Psoas muscle (tissue), 7 donors: ENCODE measurements at regions not wholly inside any gene's neighbourhood (a gene's known extent, or its start where the extent isn't known, plus 50 kb on each side); places are given as distances from the start of the nearest gene placed in this dataset.

Source experiments
- ATAC-seq, 4 donors: fragments of 200-7000 bp; cut with Tn5 transposase; one replicate each; pipeline ENCODE4 v1.9.1; 2020; ENCODE audit warnings: moderate library complexity in 3 of 4, mild to moderate bottlenecking in 2 of 4
- DNase-seq, 2 donors: peaks; one replicate each; pipeline ENCODE4 v3.0.0-alpha.2; 2020
- H3K27ac ChIP-seq: fragments of 200-600 bp; one replicate; pipeline ENCODE4 v1.8.0; 2022
- H3K27me3 ChIP-seq, 3 donors: fragments of 200-600 bp in 1 of 3; one replicate each; pipeline versions ENCODE4 v1.6.1 to v1.8.0; 2013 to 2022; ENCODE audit warnings: low read length in 2 of 3, mild to moderate bottlenecking in 2 of 3, moderate library complexity in 1 of 3; ENCODE audit not compliant: insufficient read depth in 3 of 3
- H3K36me3 ChIP-seq, 2 donors: fragments of 200-600 bp in 1 of 2; one replicate each; pipeline versions ENCODE4 v1.6.1 to v1.8.0; 2013 to 2022; ENCODE audit warnings: low read depth in 1 of 2, mild to moderate bottlenecking in 1 of 2, moderate library complexity in 1 of 2; ENCODE audit not compliant: insufficient read depth in 1 of 2
- H3K4me1 ChIP-seq: fragments of 200-600 bp; one replicate; pipeline ENCODE4 v1.8.0; 2022
- H3K4me3 ChIP-seq: fragments of 200-600 bp; one replicate; pipeline ENCODE4 v1.8.0; 2022; ENCODE audit warnings: mild to moderate bottlenecking
- H3K9me3 ChIP-seq: fragments of 200-600 bp; one replicate; pipeline ENCODE4 v1.8.0; 2022
- whole genome bisulfite sequencing, 3 donors: extraction: QIAGEN DNeasy Blood & Tissue Kit; methylation state at CpG; one replicate each; pipeline versions ENCODE4 v1.1.6 to v1.1.7; 2013; 5-methylcytosine and 5-hydroxymethylcytosine counted together
- intact Hi-C, 2 donors: fragments of 100-400 bp; cut with DNase I; formaldehyde crosslinking; loops; one replicate each; pipeline versions ENCODE4 v1.11.0 to v1.14.2; 2022
- TF ChIP-seq, protein P1 (sequence below): fragments of 200-600 bp; IDR thresholded peaks from one replicate; pipeline ENCODE4 v1.8.0; 2022; ENCODE audit warnings: antibody characterized with exemption
- donor health status: healthy with polysubstance abuse.
- donor health status: DM: no; HTN: no; CAD: no; lungs with moderate emphysema.
- donor health status: Bipolar disorder and iron deficiency.
- donor health status: healthy.
- donor health status: DM: yes; HTN: yes; CAD: no.
- donor health status: DM: no; HTN: no; CAD: no.
- donor health status: DM: yes; HTN: yes; CAD: no.

- 48 to 50% (median 49%) methylated on average over 7 of the region's 7 CpGs for WGBS, 3 donors
- Histone ChIP-seq H3K27ac (no peak overlapping the region), H3K9me3 (no peaks in the 10 kb centered on the region), H3K4me1 (no peaks in the 10 kb centered on the region), H3K4me3 (no peak overlapping the region), H3K27me3 (peaks cover 0 to 3% (median 2%) of the 10 kb centered on the region in 3 donors), H3K36me3 (no peaks in the 10 kb centered on the region)
- intact Hi-C loops: no loop called here
- TF ChIP-seq, protein P1, sequence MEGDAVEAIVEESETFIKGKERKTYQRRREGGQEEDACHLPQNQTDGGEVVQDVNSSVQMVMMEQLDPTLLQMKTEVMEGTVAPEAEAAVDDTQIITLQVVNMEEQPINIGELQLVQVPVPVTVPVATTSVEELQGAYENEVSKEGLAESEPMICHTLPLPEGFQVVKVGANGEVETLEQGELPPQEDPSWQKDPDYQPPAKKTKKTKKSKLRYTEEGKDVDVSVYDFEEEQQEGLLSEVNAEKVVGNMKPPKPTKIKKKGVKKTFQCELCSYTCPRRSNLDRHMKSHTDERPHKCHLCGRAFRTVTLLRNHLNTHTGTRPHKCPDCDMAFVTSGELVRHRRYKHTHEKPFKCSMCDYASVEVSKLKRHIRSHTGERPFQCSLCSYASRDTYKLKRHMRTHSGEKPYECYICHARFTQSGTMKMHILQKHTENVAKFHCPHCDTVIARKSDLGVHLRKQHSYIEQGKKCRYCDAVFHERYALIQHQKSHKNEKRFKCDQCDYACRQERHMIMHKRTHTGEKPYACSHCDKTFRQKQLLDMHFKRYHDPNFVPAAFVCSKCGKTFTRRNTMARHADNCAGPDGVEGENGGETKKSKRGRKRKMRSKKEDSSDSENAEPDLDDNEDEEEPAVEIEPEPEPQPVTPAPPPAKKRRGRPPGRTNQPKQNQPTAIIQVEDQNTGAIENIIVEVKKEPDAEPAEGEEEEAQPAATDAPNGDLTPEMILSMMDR: no peak
- DNase-seq (no peak), ATAC-seq (no peak)
Measured at GRCh38 chr13:106373304-106373988, 162.0 kb downstream of the EFNB2 start.

GRCh38 chr13:106372199-106373155 is 163.0 kb downstream of the EFNB2 start:
- TF ChIP-seq, protein P1: no peak
- intact Hi-C loops: no loop called here
- 50 to 62% (median 57%) methylated on average over 7 of the region's 7 CpGs for WGBS, 3 donors
- DNase-seq (no peak), ATAC-seq (no peak)
- Histone ChIP-seq H3K4me3 (no peak overlapping the region), H3K27ac (no peak overlapping the region), H3K36me3 (no peaks in the 10 kb centered on the region), H3K9me3 (no peaks in the 10 kb centered on the region), H3K27me3 (peaks cover 0 to 3% (median 0%) of the 10 kb centered on the region in 3 donors), H3K4me1 (no peaks in the 10 kb centered on the region)

GRCh38 chr13:106371024-106371423 is 164.4 kb downstream of the EFNB2 start:
- ATAC-seq (no peak), DNase-seq (no peak)
- Histone ChIP-seq H3K4me1 (no peaks in the 10 kb centered on the region), H3K4me3 (no peak overlapping the region), H3K36me3 (no peaks in the 10 kb centered on the region), H3K9me3 (no peaks in the 10 kb centered on the region), H3K27me3 (peaks cover 0 to 3% (median 0%) of the 10 kb centered on the region in 3 donors), H3K27ac (no peak overlapping the region)
- intact Hi-C loops: no loop called here
- TF ChIP-seq, protein P1: no peak
- WGBS, 3 donors: 95 to 97% (median 96%) methylated on average over 5 of the region's 5 CpGs

DNA sequence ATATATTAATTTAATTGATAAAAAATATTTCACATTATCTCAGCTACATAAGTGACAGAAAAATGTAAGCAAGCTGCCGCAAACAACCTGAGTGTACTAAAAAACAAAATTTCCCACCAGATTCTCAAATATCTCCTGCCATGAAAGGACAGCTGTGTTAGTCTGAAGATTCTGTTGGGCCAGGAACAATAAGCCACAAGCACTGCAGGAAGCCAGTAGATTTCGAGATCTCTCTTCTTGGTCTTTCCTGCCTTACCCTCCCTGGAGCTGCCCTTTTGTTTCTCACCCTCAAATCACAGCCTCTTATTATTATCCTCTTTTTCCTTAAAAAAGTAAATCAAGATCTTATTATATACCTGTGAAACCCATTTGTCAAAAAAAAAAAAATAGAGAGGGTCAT is 165.6 kb downstream of the EFNB2 start:
- no peaks in the 10 kb centered on the region for H3K4me1 ChIP-seq
- TF ChIP-seq, protein P1: no peak
- H3K27ac ChIP-seq: no peak overlapping the region
- H3K9me3 ChIP-seq: no peaks in the 10 kb centered on the region
- no peaks in the 10 kb centered on the region for H3K36me3 ChIP-seq
- no peak for ATAC-seq
- no peak for DNase-seq
- intact Hi-C loops: no loop called here
- 72 to 82% (median 78%) methylated on average over 2 of the region's 2 CpGs for WGBS, 3 donors
- H3K27me3 ChIP-seq: no peaks in the 10 kb centered on the region
- H3K4me3 ChIP-seq: no peak overlapping the region
